DOHH2 (cell line): ENCODE measurements at regions not wholly inside any gene's neighbourhood (a gene's known extent, or its start where the extent isn't known, plus 50 kb on each side); places are given as distances from the start of the nearest gene placed in this dataset.

ENCODE experiments used
- H3F3A ChIP-seq: fragments of 200-600 bp; sonication (generic), shearing (Covaris generic); 2 replicates; pipeline ENCODE4 v1.6.0; 2016; ENCODE audit warnings: antibody characterized with exemption, mild to moderate bottlenecking; ENCODE audit not compliant: control insufficient read depth, insufficient read depth
- H3K27ac ChIP-seq: fragments of 200-600 bp; sonication (generic); 2 replicates; pipeline ENCODE4 v1.5.1; 2014; ENCODE audit warnings: low read depth, mild to moderate bottlenecking, low read length, moderate library complexity
- H3K27me3 ChIP-seq: fragments of 200-600 bp; sonication (generic); 2 replicates; pipeline ENCODE4 v1.6.1; 2014; ENCODE audit warnings: mild to moderate bottlenecking, low read length, mixed read lengths; ENCODE audit not compliant: control insufficient read depth
- H3K36me3 ChIP-seq: fragments of 200-600 bp; sonication (generic); 2 replicates; pipeline ENCODE4 v1.6.1; 2014; ENCODE audit warnings: mild to moderate bottlenecking, low read length, moderate library complexity, mixed read lengths; ENCODE audit not compliant: control insufficient read depth
- H3K4me1 ChIP-seq: fragments of 200-600 bp; sonication (generic); 2 replicates; pipeline ENCODE4 v1.6.1; 2014; ENCODE audit warnings: mild to moderate bottlenecking, low read length, mixed read lengths; ENCODE audit not compliant: control insufficient read depth
- H3K4me2 ChIP-seq: fragments of 200-600 bp; sonication (generic); 2 replicates; pipeline ENCODE4 v1.6.0; 2014; ENCODE audit warnings: mild to moderate bottlenecking, low read length, moderate library complexity
- H3K4me3 ChIP-seq: fragments of 200-600 bp; sonication (generic); 2 replicates; pipeline ENCODE4 v1.5.1; 2014; ENCODE audit warnings: mild to moderate bottlenecking, low read length, mixed read lengths
- H3K79me2 ChIP-seq: fragments of 200-600 bp; sonication (generic); 2 replicates; pipeline ENCODE4 v1.6.1; 2014; ENCODE audit warnings: mild to moderate bottlenecking, low read length, mixed read lengths; ENCODE audit not compliant: control insufficient read depth
- H3K9me2 ChIP-seq: fragments of 200-600 bp; sonication (generic); replicated peaks from 2 replicates; pipeline ENCODE4 v1.6.1; 2014; ENCODE audit warnings: mild to moderate bottlenecking, low read length, mixed read lengths; ENCODE audit not compliant: control insufficient read depth
- H3K9me3 ChIP-seq: fragments of 200-600 bp; sonication (generic); 2 replicates; pipeline ENCODE4 v1.6.1; 2014; ENCODE audit warnings: antibody characterized with exemption, low read length, mixed read lengths; ENCODE audit not compliant: control insufficient read depth, insufficient read depth
- H4K20me1 ChIP-seq: fragments of 200-600 bp; sonication (generic); 2 replicates; pipeline ENCODE4 v1.6.0; 2014; ENCODE audit warnings: low read depth, mild to moderate bottlenecking, antibody characterized with exemption, low read length, moderate library complexity; ENCODE audit not compliant: control insufficient read depth, insufficient read depth
- EZH2phosphoT487 ChIP-seq: fragments of 200-600 bp; sonication (generic); IDR thresholded peaks from 2 replicates; pipeline ENCODE4 v1.6.1; 2017; ENCODE audit warnings: borderline replicate concordance, mild to moderate bottlenecking, antibody characterized with exemption, low read length, moderate library complexity, mixed read lengths
- TF ChIP-seq, protein P1 (sequence below): fragments of 200-600 bp; sonication (generic); IDR thresholded peaks from one replicate; pipeline ENCODE4 v1.5.1; 2014; ENCODE audit warnings: antibody characterized with exemption, mild to moderate bottlenecking, low read depth, low read length; ENCODE audit not compliant: poor library complexity, severe bottlenecking

GRCh38 chr16:86984343-86984742, 332.8 kb downstream of the C16orf95 start:
- no peaks in the 10 kb centered on the region for H3K9me2 ChIP-seq
- H3K4me2 ChIP-seq = no peak overlapping the region
- no peaks in the 10 kb centered on the region for H3K9me3 ChIP-seq
- H3F3A ChIP-seq = no peaks in the 10 kb centered on the region
- H3K4me1 ChIP-seq = no peaks in the 10 kb centered on the region
- TF ChIP-seq, protein P1, sequence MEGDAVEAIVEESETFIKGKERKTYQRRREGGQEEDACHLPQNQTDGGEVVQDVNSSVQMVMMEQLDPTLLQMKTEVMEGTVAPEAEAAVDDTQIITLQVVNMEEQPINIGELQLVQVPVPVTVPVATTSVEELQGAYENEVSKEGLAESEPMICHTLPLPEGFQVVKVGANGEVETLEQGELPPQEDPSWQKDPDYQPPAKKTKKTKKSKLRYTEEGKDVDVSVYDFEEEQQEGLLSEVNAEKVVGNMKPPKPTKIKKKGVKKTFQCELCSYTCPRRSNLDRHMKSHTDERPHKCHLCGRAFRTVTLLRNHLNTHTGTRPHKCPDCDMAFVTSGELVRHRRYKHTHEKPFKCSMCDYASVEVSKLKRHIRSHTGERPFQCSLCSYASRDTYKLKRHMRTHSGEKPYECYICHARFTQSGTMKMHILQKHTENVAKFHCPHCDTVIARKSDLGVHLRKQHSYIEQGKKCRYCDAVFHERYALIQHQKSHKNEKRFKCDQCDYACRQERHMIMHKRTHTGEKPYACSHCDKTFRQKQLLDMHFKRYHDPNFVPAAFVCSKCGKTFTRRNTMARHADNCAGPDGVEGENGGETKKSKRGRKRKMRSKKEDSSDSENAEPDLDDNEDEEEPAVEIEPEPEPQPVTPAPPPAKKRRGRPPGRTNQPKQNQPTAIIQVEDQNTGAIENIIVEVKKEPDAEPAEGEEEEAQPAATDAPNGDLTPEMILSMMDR = no peak
- TF ChIP-seq EZH2phosphoT487 = no peak
- no peak overlapping the region for H3K27ac ChIP-seq
- no peak overlapping the region for H3K4me3 ChIP-seq
- no peaks in the 10 kb centered on the region for H3K27me3 ChIP-seq
- no peaks in the 10 kb centered on the region for H4K20me1 ChIP-seq
- H3K79me2 ChIP-seq = no peaks in the 10 kb centered on the region
- H3K36me3 ChIP-seq = no peaks in the 10 kb centered on the region

GRCh38 chr16:86984991-86985647, 332.1 kb downstream of the C16orf95 start:
- no peak overlapping the region for H3K4me2 ChIP-seq
- H3K79me2 ChIP-seq = no peaks in the 10 kb centered on the region
- H3K4me1 ChIP-seq = no peaks in the 10 kb centered on the region
- H3K36me3 ChIP-seq = no peaks in the 10 kb centered on the region
- H3K27me3 ChIP-seq = no peaks in the 10 kb centered on the region
- TF ChIP-seq EZH2phosphoT487 = no peak
- TF ChIP-seq, protein P1 = no peak
- no peaks in the 10 kb centered on the region for H3K9me2 ChIP-seq
- H4K20me1 ChIP-seq = no peaks in the 10 kb centered on the region
- no peak overlapping the region for H3K27ac ChIP-seq
- no peak overlapping the region for H3K4me3 ChIP-seq
- no peaks in the 10 kb centered on the region for H3F3A ChIP-seq
- no peaks in the 10 kb centered on the region for H3K9me3 ChIP-seq

GRCh38 chr16:86985648-86986015, 331.6 kb downstream of the C16orf95 start:
- Histone ChIP-seq H3K4me3 (no peak overlapping the region), H3K27ac (no peak overlapping the region), H3K9me3 (no peaks in the 10 kb centered on the region), H3K4me2 (no peak overlapping the region), H3K36me3 (no peaks in the 10 kb centered on the region), H3K4me1 (no peaks in the 10 kb centered on the region), H4K20me1 (no peaks in the 10 kb centered on the region), H3K9me2 (no peaks in the 10 kb centered on the region), H3K79me2 (no peaks in the 10 kb centered on the region), H3F3A (no peaks in the 10 kb centered on the region), H3K27me3 (no peaks in the 10 kb centered on the region)
- TF ChIP-seq EZH2phosphoT487 = no peak
- TF ChIP-seq, protein P1 = no peak

- Histone ChIP-seq H3F3A (no peaks in the 10 kb centered on the region), H3K4me1 (no peaks in the 10 kb centered on the region), H3K27me3 (no peaks in the 10 kb centered on the region), H3K4me2 (no peak overlapping the region), H3K4me3 (no peak overlapping the region), H3K9me2 (no peaks in the 10 kb centered on the region), H3K9me3 (no peaks in the 10 kb centered on the region), H3K36me3 (no peaks in the 10 kb centered on the region), H3K79me2 (no peaks in the 10 kb centered on the region), H3K27ac (no peak overlapping the region), H4K20me1 (no peaks in the 10 kb centered on the region)
- TF ChIP-seq, protein P1 = no peak
- no peak for TF ChIP-seq EZH2phosphoT487
Observed at GRCh38 chr16:86986136-86986535, 331.1 kb downstream of the C16orf95 start.
